IMR-90 (cell line): ENCODE measurements at regions not wholly inside any gene's neighbourhood (a gene's known extent, or its start where the extent isn't known, plus 50 kb on each side); places are given as distances from the start of the nearest gene placed in this dataset.

Experiments
- CEBPB ChIP-seq: IDR thresholded peaks from 2 replicates; pipeline ENCODE4 v1.6.1; 2012; ENCODE audit warnings: low read depth, low read length, improper control_type of control experiment
- CHD1 ChIP-seq: IDR thresholded peaks from 2 replicates; pipeline ENCODE4 v1.6.1; 2012; ENCODE audit warnings: low read depth, low read length, improper control_type of control experiment
- CTCF ChIP-seq: conservative IDR thresholded peaks from 2 replicates; pipeline ENCODE4 v1.5.1; 2012; ENCODE audit warnings: mild to moderate bottlenecking, low read depth, low read length, improper control_type of control experiment
- MXI1 ChIP-seq: IDR thresholded peaks from 2 replicates; pipeline ENCODE4 v1.6.1; 2012; ENCODE audit warnings: low read depth, mild to moderate bottlenecking, low read length, moderate library complexity, borderline replicate concordance
- NFE2L2 ChIP-seq: fragments of 150-350 bp; IDR thresholded peaks from 2 replicates; pipeline ENCODE4 v1.6.1; 2016; ENCODE audit warnings: low read depth, mild to moderate bottlenecking, low read length
- POLR2A ChIP-seq: IDR thresholded peaks from 2 replicates; pipeline ENCODE4 v1.6.1; 2012; ENCODE audit warnings: mild to moderate bottlenecking, low read depth, low read length

- no peak for TF ChIP-seq CTCF
- TF ChIP-seq POLR2A: no peak
- TF ChIP-seq CEBPB: no peak
- no peak for TF ChIP-seq CHD1
- TF ChIP-seq NFE2L2: no peak
- TF ChIP-seq MXI1: no peak
Measured at GRCh38 chr9:99736291-99736690, 85.4 kb upstream of the NR4A3 start.
